ENCODE measurements at regions not wholly inside any gene's neighbourhood (a gene's known extent, or its start where the extent isn't known, plus 50 kb on each side); places are given as distances from the start of the nearest gene placed in this dataset.
A peak's percentile ranks its signal among the peaks of the same experiment; 100 is the strongest.
"Not testable (repeated sequence)": the region's sequence is repeated elsewhere in the genome, so short reads cannot be mapped to it uniquely, and the experiment has no call there.

DNA sequence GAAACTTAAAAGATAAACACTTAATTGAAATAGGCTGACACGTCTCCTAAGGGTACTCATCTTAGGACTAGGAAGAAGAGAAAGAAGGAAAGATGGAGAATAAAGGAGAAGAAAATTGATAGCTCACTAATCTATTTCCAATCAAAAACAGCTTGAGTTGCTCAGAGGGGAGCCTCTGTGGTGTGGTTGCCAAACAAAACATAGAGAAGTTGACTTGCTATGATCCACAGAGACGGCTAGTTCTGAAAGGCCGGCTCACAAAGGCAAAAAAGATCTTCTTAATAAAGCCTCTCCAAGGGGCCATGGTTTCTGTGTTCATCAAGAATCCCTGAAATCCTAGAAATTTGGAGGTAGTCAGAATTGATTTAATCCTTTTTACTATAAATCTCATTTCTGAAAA lies 644.1 kb downstream of the LMO4 start:
- no peak for DNase-seq

DNA sequence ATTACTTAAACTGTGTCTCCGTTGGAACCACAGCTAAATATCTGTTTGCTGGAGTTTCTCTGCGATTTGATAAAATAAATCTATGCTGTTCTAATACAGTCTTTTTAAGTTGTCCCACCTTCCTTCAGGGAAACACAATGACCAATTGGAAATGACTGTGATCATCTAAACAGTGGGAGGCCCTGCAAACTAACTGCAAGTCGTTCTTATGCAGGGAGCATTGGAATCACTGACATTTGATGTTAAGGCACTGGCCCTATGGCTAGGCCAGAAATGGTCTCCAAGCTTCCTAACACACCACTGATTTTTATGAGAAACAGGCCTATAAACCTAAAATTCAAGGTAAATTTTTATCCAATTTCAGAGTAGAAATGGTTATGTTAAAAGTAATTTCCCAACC lies 645.2 kb downstream of the LMO4 start:
- DNase-seq: no peak

DNA sequence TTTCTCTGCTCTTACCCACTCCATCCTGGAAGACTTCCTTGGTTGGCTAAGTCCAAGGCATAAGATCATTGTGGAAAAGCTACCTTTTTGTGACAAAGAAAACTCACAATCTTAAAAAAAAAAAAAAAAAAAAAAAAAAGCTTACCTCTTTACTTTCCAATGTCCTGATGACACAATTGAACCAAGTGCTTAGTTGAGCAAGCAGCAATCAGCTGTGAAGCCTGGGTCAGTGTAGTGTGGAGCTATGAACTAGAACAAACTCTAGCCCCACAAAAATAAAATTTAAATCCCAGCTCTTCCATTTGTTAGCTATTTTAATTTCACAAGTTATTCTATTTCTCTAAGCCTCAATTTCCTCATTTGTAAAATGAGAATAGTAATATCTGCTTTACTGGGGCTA lies 647.6 kb downstream of the LMO4 start:
- no peak for DNase-seq

DNA sequence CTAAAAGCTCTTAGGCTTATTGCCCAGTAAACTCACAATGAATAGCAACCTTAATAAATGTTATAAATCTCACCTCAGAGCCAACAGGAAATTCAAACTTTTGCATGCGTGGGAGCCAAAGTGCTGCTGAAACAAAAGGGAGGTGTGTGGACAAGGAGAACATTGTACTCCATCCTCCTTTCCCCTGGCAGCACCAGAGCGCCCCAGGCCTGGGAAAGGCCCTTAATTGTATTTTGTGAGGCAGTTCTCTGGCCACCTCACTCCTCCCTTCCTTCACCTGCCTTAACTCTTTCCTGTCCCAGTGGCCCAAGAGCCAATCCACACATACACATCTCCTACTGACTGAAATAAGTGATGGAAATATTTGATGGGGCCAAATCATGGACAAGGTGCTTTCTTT lies 648.5 kb downstream of the LMO4 start:
- no peak for DNase-seq

DNA sequence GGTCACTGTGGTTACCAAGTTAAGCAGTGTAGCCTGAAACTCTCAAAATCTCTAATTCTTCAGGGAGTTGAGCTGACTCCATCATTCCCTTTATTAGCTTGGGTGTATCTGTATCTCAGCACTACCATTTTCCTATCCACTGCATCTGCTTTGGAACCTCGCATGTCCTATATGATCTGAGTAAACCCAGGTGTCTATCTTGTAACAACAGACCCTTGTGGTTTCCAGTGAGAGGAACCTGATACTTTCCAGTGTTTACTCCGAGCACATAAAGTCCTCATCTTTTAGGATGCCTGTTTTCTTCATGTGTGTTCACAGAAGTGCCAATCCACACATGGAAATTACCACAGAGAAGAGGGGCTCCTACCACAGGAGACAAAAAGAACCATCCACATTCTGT lies 650.4 kb downstream of the LMO4 start:
- no peak for DNase-seq

DNA sequence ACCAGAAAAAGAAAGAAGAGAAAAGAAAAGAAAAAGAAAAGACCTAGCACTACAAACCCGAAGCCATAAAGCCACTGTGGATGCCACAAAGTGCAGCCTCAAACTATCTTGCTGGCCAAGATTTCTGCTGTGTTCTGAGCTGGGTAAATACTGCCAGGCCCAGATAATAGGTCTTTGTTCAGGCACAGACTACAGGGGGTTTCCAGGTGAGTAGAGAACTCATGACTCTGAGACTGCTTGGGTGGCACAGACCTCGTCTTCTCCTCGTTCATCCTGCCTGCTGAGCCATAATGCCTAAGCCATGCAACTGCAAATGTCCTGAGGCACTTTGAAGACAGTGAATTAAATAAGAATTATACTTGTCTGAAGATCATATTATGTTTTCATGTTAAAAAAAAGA lies 651.8 kb downstream of the LMO4 start:
- no peak for DNase-seq

DNA sequence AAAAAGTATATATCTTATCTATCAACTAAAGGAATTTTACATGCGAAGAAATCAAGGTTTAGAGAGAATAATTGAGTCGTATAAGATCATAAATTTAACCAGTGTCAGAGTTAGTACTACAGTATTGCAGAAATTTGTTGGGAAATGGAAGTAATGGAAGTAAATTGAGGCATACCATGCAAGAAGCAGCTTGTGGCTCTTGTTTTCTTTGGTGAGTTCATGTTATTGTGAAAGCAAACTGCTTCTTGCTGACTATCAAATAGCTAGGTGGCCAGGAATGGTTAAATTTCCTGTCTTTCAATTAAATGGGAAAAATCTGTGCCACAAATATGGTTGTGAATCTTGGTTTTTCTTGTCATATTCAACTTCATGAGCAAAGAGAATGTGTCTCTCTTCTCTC lies 652.7 kb downstream of the LMO4 start:
- no peak for DNase-seq

DNA sequence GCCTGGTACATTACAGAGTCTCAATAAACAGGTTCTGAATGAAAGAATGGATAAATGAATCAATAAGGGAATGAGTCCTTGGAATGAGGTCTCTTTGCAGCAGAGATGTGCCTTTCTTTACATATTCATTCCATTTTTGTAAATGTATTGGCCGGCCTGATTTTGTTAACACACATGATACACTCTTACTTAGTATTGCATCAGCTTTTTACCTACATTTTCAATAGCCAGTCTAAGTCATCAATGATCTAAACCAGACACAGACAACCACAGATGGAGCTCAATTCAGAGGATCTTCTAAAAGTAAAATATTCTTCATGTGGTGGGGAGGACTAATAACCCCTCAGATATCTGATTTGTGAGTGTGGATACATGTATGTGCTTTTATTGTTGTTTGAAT lies 653.1 kb downstream of the LMO4 start:
- DNase-seq: no peak

DNA sequence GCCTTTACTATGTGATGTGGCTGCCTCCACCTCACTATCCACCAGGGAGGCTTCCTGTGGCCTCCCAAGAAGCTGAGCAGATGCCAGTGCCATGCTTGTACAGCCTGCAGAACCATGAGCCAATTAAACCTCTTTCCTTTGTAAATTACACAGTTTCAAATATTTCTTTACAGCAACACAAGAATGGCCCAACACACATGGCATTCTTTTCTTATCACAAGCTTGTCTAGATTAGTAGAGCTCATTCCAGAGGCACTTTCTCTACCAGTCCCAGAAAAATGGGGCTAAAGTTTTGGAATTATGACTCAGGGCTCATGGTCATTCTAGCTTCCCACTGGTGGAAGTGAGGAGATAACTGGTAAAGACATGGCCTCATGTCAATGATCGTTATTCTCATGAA lies 655.2 kb downstream of the LMO4 start:
- no peak for DNase-seq

DNA sequence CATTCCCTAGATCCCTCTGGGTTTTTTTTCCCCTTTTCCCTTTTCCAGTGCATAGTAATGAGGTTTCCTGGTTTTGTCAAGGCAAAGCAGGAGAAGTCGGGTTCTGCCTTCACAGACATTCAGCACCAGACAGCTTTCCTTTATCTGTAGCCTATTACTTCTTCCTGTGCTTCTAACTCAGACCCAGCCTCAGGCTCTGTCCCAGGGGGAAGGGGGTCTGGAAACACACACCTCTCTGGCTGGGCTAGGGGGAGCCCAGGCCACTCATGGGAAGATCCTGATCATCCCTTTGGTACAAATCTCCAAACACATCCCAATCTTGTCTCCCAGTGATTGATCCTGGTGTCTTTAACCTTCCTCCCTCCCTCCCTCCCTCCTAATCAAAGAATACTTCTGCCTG lies 656.4 kb downstream of the LMO4 start:
- DNase-seq: no peak

DNA sequence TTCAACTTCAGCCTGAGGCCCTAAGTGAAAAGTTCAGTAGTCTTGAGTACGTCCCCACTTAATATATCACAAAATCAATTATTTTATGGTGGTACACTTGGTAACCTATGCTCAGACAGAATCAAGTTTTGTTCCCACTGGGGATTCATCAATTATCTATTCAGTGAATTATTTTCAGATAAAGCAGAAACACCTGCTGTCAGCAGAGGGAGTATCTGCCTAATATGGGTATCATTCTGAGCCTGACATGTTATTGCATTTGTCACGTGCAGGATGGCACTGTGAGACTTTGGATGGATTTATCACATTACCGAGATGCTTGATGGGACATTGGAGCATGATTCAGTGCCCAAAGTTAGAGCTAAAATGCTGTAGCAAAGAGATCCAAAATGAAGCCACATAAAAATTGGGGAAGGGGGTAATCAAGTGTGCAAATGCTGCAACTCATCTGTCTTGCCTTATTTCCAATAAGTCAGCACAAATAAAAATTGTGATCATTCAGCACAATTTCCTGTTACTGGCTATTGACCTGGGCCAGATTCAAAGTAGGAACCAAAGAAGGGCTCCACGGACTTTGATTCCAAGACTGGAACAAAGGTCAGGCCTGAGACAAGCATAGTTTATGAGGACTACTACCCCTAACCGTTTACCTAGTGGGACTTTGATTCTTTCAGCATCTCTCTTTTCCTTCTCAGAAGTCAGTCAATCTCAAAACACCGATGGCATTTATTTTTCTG lies 657.6 kb downstream of the LMO4 start:
- no peak for DNase-seq

DNA sequence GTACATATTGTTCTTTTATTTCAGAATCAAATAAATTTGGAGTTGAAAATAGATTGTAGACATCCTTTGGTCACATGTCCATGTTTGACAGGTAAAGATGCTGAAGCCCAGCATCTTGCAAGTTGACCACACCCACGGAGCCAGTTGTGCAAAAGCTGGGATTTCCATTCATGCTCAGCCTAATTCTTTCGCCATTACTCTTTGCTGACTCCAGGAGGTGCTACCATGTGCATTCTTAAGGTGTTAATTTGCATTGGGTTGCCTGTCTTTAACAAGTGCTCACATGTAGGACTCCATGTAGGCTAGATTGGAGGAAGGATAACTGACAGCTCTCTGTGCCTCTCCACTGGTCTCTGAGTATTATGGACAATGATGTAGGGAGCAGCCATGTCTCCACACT lies 660.7 kb downstream of the LMO4 start:
- no peak for DNase-seq

DNA sequence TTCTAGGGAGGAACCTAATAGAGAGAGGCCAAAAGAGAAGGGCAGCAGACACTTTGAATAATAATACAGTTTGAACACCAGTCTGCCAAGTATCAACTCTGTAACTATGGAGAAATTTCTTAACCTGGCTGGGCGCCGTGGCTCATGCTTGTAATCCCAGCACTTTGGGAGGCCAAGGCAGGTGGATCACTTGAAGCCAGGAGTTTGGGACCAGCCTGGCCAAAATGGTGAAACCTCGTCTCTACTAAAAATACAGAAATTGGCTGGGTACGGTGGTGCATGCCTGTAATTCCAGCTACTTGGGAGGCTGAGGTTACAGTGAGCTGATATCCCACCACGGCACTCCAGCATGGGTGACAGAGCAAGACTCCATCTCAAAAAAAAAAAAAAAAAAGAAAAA lies 663.9 kb downstream of the LMO4 start:
- DNase-seq: not testable (repeated sequence)

DNA sequence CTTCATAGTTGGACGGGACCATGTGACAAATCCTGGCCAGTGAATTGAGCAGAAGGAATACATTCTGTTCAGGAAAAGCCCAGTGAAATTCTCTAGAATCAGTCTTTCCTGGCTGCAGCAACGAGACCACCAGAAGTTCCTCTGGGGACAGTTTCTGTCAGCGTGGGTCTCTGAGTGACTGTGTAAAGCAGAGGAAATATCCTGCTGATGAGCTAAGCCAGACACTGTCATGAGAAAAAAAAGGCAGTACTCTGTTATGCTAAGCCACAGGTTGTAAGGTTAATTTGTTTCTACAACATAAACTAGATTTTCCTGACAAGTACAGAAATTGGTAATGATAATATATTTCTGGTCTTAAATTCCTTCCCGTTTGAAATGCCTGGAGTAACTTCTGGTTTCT lies 664.4 kb downstream of the LMO4 start:
- DNase-seq: no peak

DNA sequence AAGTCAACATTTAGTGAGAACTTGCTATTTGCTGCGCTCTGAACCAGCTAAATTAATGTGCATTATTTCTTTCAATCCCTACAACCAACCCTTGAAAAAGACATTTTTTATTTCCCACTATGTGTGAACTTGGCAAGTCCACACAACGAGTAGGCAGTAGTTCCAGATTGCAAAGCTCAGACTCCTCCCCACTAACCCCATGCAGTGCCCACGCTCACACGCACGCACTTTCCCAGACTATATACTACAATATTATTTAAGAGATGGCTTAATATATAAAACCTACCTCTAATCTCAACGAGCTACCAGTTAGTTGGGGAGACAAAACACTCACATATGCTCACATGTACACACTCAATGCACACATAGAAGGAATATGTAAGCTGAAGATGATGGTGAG lies 671.2 kb downstream of the LMO4 start:
- DNase-seq: no peak

DNA sequence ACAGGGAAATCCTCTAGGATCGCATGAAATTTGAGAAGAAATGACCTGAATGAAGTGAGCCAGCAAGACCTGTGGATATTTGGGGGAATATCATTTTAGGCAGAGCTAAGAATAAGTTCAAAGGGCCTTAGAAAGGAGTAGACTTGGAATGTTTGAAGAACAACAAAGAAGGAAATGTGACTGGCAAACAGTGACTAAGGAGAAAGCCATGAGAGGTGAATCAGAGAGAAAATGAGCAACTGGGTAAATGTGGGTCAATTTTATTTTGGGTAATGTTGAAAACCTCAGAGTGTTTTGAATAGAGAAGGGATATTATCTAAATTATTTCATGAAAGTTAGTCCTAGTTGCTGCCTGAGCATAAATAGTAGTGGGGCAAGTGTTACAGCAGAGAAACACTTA lies 672.8 kb downstream of the LMO4 start:
- no peak for DNase-seq

DNA sequence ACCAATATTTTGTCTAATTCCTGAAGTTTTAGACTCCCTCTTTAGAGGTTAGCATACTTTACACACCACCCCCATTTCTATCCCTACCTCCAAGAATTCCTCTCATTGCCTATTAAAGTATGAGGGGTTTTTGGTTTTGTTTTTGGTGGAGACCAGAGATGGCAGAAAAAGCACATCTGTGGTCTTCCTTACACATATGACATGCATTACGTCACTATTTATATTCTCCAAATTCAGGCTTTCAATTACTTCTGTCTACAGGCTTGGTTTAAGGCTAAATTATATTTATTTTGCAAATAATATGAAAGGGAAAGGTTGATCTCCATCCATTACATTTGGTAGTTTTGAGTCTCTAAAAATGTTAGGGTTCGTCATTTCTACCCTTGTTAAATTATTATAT lies 674.6 kb downstream of the LMO4 start:
- DNase-seq: no peak

DNA sequence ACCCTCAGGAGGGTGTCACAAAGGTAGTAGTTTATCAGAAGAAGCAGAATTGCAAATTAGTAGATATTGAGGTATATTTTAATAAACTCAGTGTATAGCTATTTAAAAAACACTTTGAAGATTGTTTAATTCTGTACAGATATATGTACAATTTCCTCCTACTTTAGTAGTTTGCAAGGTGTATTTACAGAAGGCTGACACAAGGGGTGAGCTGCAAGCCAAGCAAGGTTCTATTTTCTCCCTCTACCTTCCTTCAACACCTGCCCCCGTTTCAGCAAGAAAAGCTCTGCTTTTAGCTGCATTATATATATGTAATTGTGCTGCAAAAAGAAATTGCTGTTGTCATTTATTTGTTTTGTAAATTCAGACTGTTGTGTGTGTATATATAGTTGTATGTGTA lies 674.2 kb upstream of the PKN2 start:
- no peak for DNase-seq

DNA sequence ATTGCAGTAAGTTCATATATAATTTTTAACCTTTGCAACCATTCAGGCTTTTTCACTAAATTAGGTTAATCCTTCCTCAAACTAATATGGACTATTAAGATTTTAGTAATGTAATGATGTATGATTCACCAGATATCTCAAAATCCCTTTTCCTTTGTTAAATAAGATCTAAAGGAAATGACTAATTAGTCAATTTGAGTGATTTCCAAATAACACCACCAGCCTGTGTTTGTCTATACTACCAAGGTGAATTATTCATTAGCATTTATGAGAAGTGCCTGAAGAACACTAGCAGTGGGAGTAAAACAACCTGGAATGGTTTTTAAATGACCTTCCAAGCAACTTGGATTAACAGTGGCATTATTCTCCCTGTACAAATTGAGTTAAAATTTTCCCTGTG lies 670.6 kb upstream of the PKN2 start:
- no peak for DNase-seq

DNA sequence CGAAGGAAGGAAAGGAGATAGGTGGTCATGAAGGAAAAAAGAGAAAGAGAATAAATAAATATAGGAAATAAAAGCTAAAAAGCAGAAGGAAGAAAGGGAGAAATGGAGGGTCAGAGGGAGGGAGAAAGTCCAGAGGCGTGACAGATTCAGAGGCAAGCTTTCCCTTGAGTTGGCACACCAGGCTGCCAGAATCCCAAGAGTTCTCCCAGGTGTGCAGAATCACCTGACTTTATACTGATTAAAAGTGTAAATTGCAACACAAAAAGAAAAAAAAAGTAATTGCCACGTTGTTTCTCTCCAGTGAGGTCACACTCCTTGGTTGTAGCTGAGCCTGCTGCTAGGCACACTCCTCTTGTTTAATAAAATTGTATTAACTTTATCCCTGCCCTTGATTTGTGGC lies 669.9 kb upstream of the PKN2 start:
- no peak for DNase-seq

DNA sequence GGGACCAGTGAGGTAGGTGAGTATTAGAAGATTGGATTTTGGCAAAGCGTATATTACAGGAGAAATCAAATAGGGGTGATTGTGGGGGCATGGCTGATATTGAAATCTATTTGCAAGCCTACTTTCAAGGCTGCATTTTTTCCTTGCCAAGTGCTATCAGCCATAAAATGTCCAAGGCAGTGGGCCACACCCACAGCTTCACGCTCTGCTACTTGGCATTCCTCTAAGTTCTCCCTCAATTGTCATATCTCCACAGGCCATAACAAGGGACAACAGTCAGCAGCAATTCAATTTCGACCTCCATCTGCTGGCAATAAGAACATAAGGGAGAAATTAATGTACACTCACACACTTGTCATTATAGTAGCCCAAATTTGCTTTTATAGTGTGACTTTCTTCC lies 667.1 kb upstream of the PKN2 start:
- DNase-seq: no peak

DNA sequence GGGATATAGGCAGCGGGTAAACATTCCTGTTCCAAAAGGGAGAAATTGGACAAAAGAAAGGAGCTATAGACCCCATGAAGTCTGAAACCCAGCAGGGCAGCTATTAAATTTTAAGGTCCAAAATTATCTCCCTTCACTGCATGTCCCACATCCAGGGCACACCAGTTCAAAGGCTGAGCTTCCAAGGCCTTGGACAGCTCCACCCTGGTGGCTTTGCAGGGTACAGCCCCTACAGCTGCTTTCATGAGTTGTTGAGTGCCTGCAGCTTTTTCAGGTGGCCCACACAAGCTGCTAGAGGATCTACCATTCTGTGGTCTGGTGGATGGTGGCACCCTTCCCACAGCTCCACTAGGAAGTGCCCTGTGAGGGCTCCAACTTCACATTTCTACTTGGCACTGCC lies 662.5 kb upstream of the PKN2 start:
- no peak for DNase-seq

DNA sequence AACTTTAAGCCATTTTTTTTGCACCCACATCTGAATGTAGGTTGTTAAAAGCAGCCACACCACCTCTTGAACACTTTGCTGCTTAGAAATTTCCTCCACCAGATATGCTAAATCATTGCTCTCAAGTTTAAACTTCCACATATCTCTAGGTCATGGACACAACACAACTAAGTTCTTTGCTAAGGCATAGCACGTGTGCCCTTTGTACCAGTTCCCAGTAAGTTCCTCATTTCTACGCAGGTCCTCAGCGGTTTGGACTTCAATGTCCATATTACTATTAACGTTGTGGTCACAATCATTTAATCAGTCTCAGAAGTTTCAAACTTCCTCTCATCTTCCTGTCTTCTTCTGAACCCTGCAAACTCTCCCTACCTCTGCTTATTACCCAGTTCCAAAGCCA lies 661.6 kb upstream of the PKN2 start:
- DNase-seq: peak; percentile 11

DNA sequence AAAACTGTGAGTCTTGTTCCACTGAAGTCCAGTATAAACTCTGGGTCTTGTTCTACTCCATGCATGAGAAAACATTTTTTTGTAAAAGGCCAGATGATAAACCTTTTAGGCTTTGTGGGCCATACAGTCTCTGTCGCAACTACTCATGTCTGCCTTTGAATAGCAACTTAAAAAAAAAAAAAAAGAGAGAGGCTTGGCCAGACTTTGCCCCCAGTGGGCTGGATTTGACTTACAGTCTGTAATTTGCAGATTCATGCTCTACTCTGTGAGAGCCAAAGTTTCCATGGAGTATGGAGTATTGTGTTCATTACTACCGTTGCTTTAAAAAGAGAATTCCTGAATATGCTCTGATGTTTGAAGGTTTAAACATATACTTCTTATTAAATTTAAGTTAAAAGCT lies 654.9 kb upstream of the PKN2 start:
- DNase-seq: peak; percentile 15

DNA sequence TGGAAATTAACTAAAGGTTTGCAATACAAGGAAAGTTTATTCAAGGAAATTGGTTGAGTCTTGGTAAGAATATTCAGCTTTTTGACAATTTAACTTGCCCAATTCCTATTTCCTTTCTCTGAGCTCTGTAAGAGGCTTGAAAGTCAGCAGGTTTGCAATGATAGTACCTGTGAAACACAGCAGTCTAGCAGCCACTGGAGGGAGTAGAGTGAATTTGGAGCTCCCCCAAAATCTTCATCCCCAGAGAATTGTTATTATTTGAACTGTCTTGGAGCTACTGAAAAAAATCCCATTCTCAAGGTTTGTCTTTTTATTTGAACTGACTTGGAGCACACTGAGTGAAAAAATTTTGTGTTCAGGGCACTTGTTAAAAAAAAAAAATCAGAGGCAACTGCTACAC lies 654.2 kb upstream of the PKN2 start:
- DNase-seq: no peak

DNA sequence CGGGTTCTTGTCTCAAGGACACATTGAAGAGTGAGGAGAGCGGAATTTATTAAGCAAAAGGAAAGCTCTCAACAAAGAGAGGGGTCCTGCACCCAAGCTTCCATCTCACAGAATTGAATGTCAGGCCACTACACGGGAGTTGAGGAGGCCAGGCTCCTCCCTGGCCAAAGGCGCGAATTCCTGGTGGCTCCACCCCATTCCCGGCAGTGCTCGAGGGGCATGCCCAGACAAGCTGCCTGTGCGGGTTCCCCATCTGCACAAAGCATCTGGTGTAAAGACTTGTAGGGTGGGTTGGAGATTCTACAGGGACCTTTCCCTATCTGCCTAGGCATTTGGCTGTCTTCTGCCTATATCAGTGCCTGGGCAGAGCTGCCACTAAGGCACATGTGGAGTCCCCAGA lies 648.5 kb upstream of the PKN2 start:
- DNase-seq: no peak
